NT2/D1 (cell line): ENCODE measurements at regions not wholly inside any gene's neighbourhood (a gene's known extent, or its start where the extent isn't known, plus 50 kb on each side); places are given as distances from the start of the nearest gene placed in this dataset.
"Not testable (repeated sequence)": the region's sequence is repeated elsewhere in the genome, so short reads cannot be mapped to it uniquely, and the experiment has no call there.

Source experiments
- DNase-seq: peaks from one replicate; pipeline ENCODE4 v3.0.0-alpha.2; 2011; ENCODE audit warnings: low read depth, low spot score
- H3K27me3 ChIP-seq: 2 replicates; pipeline ENCODE4 v1.6.0; 2011; ENCODE audit warnings: mild to moderate bottlenecking; ENCODE audit not compliant: insufficient read length, insufficient read depth
- H3K36me3 ChIP-seq: 2 replicates; pipeline ENCODE4 v1.6.1; 2011; ENCODE audit warnings: mild to moderate bottlenecking, low read length, mixed read lengths; ENCODE audit not compliant: insufficient read depth, insufficient read length
- H3K4me1 ChIP-seq: 2 replicates; pipeline ENCODE4 v1.5.1; 2011; ENCODE audit not compliant: insufficient read depth, insufficient read length
- H3K4me3 ChIP-seq: 2 replicates; pipeline ENCODE4 v1.5.1; 2011; ENCODE audit warnings: low read depth; ENCODE audit not compliant: insufficient read length
- H3K9ac ChIP-seq: 2 replicates; pipeline ENCODE4 v1.6.0; 2011; ENCODE audit warnings: low read depth; ENCODE audit not compliant: insufficient read length
- H3K9me3 ChIP-seq: 2 replicates; pipeline ENCODE4 v1.5.1; 2011; ENCODE audit warnings: mild to moderate bottlenecking, low read length; ENCODE audit not compliant: insufficient read depth
- SUZ12 ChIP-seq: IDR thresholded peaks from 2 replicates; pipeline ENCODE4 v1.6.1; 2011; ENCODE audit not compliant: insufficient read length, insufficient read depth; ENCODE audit errors: extremely low read depth
- YY1 ChIP-seq: IDR thresholded peaks from 2 replicates; pipeline ENCODE4 v1.6.1; 2011; ENCODE audit not compliant: insufficient read length, insufficient read depth
- ZNF274 ChIP-seq: IDR thresholded peaks from 2 replicates; pipeline ENCODE4 v1.6.1; 2011; ENCODE audit warnings: mild to moderate bottlenecking, low read depth, low read length

DNA sequence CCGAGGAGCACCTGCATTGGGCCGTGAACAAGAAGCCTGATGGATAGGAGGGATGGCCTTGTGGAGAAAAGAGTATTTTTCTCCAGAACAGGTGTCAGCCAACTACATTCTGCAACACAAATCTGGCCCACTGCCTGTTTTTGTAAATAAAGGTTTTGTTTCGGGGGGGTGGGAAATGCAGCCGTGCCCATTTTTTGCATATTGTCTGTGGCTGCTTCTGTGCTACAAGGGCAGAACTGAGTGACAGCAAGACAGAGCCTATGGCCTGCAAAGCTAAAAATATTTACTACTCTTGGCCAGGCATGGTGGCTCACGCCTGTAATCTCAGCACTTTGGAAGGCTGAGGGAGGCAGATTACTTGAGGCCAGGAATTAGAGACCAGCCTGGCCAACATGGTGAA, 95.9 kb upstream of the AKAP13 start:
- Histone ChIP-seq H3K4me3 (no peak overlapping the region), H3K36me3 (no peaks in the 10 kb centered on the region), H3K9me3 (no peaks in the 10 kb centered on the region), H3K27me3 (no peaks in the 10 kb centered on the region), H3K9ac (no peak overlapping the region), H3K4me1 (no peaks in the 10 kb centered on the region)
- no peak for TF ChIP-seq ZNF274
- TF ChIP-seq SUZ12 = no peak
- TF ChIP-seq YY1 = no peak
- DNase-seq = no peak

DNA sequence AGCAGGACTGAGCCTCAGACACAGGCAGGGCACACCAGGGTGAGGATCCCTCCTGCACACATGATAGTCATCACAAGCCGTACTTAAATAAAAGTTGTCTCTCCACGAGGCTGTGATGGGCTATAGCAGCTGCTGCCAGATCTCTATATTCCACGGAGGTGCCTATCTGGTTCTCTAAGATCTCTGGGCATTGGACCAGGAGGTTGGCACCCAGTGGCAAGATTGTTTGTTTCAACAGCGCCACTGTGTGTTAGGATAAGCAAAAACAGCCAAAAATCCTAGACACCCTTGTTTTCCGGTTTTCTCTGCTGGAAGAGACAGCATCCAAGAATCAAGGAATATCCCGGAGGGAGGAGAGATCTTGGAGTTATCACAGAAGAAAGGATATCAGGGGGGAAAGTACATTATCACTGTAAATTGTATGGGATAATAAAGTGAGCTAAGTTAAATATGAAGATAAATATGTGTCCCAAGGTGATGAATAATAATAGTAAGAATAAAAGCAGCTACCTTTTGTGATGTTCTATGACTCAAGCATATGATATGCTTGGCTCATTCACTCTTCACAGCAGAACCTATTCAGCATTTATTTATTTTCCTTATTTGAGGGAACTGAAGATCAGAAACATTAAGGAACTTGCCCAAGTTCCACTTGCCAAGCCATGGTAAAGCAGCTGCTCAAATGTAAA, 90.6 kb upstream of the AKAP13 start:
- no peak for TF ChIP-seq SUZ12
- no peak for TF ChIP-seq YY1
- no peak for TF ChIP-seq ZNF274
- Histone ChIP-seq H3K4me3 (no peak overlapping the region), H3K27me3 (no peaks in the 10 kb centered on the region), H3K9me3 (no peaks in the 10 kb centered on the region), H3K9ac (no peak overlapping the region), H3K36me3 (no peaks in the 10 kb centered on the region), H3K4me1 (no peaks in the 10 kb centered on the region)
- no peak for DNase-seq

DNA sequence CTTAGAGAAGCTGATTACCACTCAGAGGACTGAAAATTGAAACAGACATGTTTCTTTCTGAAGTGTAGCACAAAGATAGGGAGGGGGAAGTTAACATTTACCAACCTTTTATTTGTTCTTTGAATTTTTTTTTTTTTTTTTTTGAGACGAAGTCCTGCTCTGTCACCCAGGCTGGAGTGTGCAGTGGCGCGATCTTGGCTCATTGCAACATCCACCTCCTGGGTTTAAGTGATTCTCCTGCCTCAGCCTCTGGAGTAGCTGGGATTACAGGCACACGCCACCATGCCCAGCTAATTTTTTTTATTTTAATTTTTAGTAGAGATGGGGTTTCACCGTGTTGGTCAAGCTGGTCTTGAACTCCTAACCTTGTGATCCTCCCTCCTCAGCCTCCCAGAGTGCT, 87.8 kb upstream of the AKAP13 start:
- H3K9ac ChIP-seq, DNase-seq, H3K9me3 ChIP-seq, H3K4me3 ChIP-seq, H3K4me1 ChIP-seq, H3K36me3 ChIP-seq, H3K27me3 ChIP-seq: not testable (repeated sequence)

DNA sequence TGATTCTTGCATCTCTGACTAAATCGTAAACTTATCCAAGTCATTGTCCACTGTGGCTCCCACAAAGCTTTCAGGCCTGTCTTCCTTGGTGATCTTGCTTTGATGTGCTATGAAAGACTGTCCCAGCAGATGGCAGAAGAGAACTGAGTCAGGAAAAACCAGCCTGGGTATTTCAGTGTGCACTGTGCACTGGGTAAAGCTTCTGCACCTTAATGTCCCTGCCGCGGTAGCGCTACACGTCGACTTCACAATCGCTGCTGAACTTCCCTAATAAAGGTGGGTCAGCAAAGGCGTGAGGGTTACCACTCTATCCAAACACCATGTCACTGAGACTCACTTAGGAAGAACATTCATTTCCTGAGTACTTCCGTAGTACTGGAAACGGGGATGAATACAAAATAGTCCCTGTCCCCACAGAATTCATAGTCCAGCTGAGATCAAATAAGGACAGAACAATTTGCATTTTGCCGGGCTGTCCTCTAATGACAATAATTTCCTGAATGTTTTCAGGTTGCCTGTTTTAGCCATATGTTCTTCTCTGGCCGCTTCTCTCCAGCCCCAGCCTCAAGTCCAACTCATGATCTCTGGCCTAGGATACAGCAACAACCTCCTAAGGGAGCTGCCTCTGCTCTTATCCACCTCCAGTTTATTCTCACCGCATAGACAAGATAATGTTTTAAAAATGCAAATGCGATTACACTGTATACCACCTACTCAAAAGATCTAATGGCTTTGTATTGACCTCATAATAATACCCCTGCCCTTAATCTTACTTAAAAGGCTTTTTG, 83.6 kb upstream of the AKAP13 start:
- no peaks in the 10 kb centered on the region for H3K9me3 ChIP-seq
- H3K4me3 ChIP-seq = no peak overlapping the region
- H3K9ac ChIP-seq = no peak overlapping the region
- TF ChIP-seq ZNF274 (no peak), SUZ12 (no peak), YY1 (no peak)
- no peaks in the 10 kb centered on the region for H3K4me1 ChIP-seq
- H3K27me3 ChIP-seq = no peaks in the 10 kb centered on the region
- no peaks in the 10 kb centered on the region for H3K36me3 ChIP-seq
- peak; percentile 57 for DNase-seq

DNA sequence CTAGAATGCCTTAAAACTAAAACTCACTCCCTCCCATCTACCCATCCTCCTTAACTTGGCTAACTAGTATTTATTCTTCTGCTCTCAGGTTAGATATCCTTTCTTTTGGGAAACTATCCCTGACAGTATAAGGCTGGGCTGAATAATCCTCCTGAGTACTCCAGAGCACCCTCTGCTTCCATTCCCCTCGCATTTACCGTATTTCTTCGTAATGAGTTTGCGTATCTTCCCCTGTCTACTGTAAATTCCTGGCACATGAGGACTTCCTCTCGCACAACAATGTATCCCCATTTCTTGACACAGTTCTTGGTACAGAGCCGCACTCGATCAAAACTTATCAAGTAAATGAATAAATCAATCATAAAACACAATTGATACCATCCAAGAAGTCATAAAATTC, 82.9 kb upstream of the AKAP13 start:
- TF ChIP-seq SUZ12 (no peak), ZNF274 (no peak), YY1 (no peak)

DNA sequence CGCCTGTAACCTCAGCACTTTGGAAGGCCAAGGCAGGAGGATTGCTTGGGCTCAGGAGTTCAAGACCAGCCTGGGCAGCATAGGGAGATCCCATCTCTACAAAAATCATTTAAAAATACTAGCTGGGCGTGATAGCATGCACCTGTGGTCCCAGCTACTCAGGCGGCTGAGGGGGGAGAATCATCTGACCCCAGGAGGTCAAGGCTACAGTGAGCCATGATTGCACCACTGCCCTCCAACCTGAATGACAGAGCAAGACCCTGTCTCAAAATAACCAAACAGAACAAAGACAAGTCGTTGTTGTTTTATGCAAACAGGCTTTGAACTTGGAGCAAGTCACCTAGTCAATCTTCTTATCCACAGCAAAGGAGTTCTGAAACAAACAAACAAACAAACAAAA, 82.0 kb upstream of the AKAP13 start:
- Histone ChIP-seq H3K4me1 (no peaks in the 10 kb centered on the region), H3K36me3 (no peaks in the 10 kb centered on the region), H3K4me3 (no peak overlapping the region), H3K9ac (no peak overlapping the region), H3K9me3 (no peaks in the 10 kb centered on the region), H3K27me3 (no peaks in the 10 kb centered on the region)
- no peak for TF ChIP-seq ZNF274
- TF ChIP-seq SUZ12 = no peak
- TF ChIP-seq YY1 = no peak
- no peak for DNase-seq

More for the DNA sequence above, 82.9 kb upstream of the AKAP13 start:
- no peaks in the 10 kb centered on the region for H3K9me3 ChIP-seq
- no peaks in the 10 kb centered on the region for H3K36me3 ChIP-seq
- H3K4me1 ChIP-seq = no peaks in the 10 kb centered on the region
- no peaks in the 10 kb centered on the region for H3K27me3 ChIP-seq
- H3K9ac ChIP-seq = no peak overlapping the region
- no peak for DNase-seq
- H3K4me3 ChIP-seq = no peak overlapping the region

DNA sequence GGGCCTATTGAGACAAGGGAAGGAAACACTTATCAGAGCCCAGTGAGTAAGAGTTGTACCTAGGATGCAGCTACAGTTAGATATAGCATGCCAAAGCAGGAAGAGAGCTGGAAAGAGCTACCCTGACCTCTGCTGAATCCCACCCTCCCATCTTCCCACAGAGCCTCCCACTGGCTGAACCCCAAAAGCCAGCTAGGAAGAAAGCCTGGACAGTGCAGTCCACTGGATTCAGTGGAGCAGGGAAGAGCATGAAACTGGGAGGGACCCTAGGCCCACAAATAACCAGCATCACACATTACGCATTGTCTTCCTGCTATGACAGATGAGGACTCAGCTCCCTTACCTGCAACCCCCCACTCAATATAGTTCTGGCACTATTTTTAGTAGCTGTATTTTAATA, 81.5 kb upstream of the AKAP13 start:
- DNase-seq = no peak
- no peak for TF ChIP-seq SUZ12
- TF ChIP-seq ZNF274 = no peak
- H3K9me3 ChIP-seq = no peaks in the 10 kb centered on the region
- H3K36me3 ChIP-seq = no peaks in the 10 kb centered on the region
- no peak overlapping the region for H3K9ac ChIP-seq
- no peak overlapping the region for H3K4me3 ChIP-seq
- H3K27me3 ChIP-seq = no peaks in the 10 kb centered on the region
- no peaks in the 10 kb centered on the region for H3K4me1 ChIP-seq
